Upper lobe of right lung (tissue), 1 donor: ENCODE measurements at regions not wholly inside any gene's neighbourhood (a gene's known extent, or its start where the extent isn't known, plus 50 kb on each side); places are given as distances from the start of the nearest gene placed in this dataset.

ENCODE experiments used
- ATAC-seq: fragments of 200-7000 bp; cut with Tn5 transposase; one replicate; pipeline ENCODE4 v1.9.1; 2020; ENCODE audit warnings: mild to moderate bottlenecking, moderate library complexity
- DNase-seq: peaks from one replicate; pipeline ENCODE4 v3.0.0-alpha.2; 2020
- H3K27ac ChIP-seq: fragments of 200-600 bp; one replicate; pipeline ENCODE4 v1.8.0; 2022
- H3K27me3 ChIP-seq: fragments of 200-600 bp; one replicate; pipeline ENCODE4 v1.8.0; 2022; ENCODE audit warnings: mild to moderate bottlenecking
- H3K36me3 ChIP-seq: fragments of 200-600 bp; one replicate; pipeline ENCODE4 v1.8.0; 2022
- H3K4me1 ChIP-seq: fragments of 200-600 bp; one replicate; pipeline ENCODE4 v1.8.0; 2022
- H3K4me3 ChIP-seq: fragments of 200-600 bp; one replicate; pipeline ENCODE4 v1.8.0; 2022; ENCODE audit warnings: mild to moderate bottlenecking
- H3K9me3 ChIP-seq: fragments of 200-600 bp; one replicate; pipeline ENCODE4 v1.8.0; 2022
- intact Hi-C: fragments of 100-400 bp; cut with DNase I; formaldehyde crosslinking; loops from one replicate; pipeline ENCODE4 v1.11.0; 2022
- TF ChIP-seq, protein P1 (sequence below): fragments of 200-600 bp; IDR thresholded peaks from one replicate; pipeline ENCODE4 v1.8.0; 2022; ENCODE audit warnings: antibody characterized with exemption
- donor health status: DM: no; HTN: yes; CAD: no; lungs with severe emphysema.

DNA sequence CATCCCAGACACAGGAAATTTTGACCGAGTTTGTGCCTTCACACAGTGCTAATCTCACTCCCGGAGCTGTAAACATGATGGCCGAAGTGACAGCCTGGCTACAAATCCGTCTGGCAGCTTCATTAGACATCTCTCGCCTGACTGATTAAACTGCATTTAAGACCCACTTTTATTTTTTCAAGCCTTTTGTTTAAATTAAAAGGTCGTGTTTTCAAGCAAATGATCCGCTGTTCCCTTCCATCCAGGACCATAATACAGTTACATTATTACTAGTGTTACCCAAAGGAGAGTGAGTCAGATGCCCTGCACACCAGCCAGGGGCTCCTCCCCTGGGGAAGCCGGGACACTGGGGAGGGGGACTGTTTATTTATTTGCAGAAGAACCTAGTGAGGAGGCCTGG is 200.2 kb downstream of the EXOC5 start:
- DNase-seq (no peak), ATAC-seq (no peak)
- Histone ChIP-seq H3K9me3 (no peaks in the 10 kb centered on the region), H3K4me1 (no peaks in the 10 kb centered on the region), H3K27me3 (peaks cover 3% of the 10 kb centered on the region), H3K36me3 (no peaks in the 10 kb centered on the region), H3K4me3 (no peak overlapping the region), H3K27ac (no peak overlapping the region)
- intact Hi-C loops: no loop called here
- TF ChIP-seq, protein P1, sequence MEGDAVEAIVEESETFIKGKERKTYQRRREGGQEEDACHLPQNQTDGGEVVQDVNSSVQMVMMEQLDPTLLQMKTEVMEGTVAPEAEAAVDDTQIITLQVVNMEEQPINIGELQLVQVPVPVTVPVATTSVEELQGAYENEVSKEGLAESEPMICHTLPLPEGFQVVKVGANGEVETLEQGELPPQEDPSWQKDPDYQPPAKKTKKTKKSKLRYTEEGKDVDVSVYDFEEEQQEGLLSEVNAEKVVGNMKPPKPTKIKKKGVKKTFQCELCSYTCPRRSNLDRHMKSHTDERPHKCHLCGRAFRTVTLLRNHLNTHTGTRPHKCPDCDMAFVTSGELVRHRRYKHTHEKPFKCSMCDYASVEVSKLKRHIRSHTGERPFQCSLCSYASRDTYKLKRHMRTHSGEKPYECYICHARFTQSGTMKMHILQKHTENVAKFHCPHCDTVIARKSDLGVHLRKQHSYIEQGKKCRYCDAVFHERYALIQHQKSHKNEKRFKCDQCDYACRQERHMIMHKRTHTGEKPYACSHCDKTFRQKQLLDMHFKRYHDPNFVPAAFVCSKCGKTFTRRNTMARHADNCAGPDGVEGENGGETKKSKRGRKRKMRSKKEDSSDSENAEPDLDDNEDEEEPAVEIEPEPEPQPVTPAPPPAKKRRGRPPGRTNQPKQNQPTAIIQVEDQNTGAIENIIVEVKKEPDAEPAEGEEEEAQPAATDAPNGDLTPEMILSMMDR: no peak

GRCh38 chr14:57066887-57067513 is 201.7 kb downstream of the EXOC5 start:
- peak; percentile 68 for DNase-seq
- Histone ChIP-seq H3K4me3 (no peak overlapping the region), H3K4me1 (no peaks in the 10 kb centered on the region), H3K9me3 (no peaks in the 10 kb centered on the region), H3K27me3 (peaks cover 3% of the 10 kb centered on the region), H3K36me3 (no peaks in the 10 kb centered on the region), H3K27ac (no peak overlapping the region)
- ATAC-seq: peak; percentile 75
- TF ChIP-seq, protein P1: peak; percentile 52
- intact Hi-C loops: no loop called here

- peaks cover 3% of the 10 kb centered on the region for H3K27me3 ChIP-seq
- no peak overlapping the region for H3K4me3 ChIP-seq
- no peaks in the 10 kb centered on the region for H3K4me1 ChIP-seq
- intact Hi-C loops: no loop called here
- no peak overlapping the region for H3K27ac ChIP-seq
- no peaks in the 10 kb centered on the region for H3K36me3 ChIP-seq
- DNase-seq (no peak), ATAC-seq (no peak)
- TF ChIP-seq, protein P1: no peak
- no peaks in the 10 kb centered on the region for H3K9me3 ChIP-seq
Measured at GRCh38 chr14:57066463-57066862, 202.2 kb downstream of the EXOC5 start.

DNA sequence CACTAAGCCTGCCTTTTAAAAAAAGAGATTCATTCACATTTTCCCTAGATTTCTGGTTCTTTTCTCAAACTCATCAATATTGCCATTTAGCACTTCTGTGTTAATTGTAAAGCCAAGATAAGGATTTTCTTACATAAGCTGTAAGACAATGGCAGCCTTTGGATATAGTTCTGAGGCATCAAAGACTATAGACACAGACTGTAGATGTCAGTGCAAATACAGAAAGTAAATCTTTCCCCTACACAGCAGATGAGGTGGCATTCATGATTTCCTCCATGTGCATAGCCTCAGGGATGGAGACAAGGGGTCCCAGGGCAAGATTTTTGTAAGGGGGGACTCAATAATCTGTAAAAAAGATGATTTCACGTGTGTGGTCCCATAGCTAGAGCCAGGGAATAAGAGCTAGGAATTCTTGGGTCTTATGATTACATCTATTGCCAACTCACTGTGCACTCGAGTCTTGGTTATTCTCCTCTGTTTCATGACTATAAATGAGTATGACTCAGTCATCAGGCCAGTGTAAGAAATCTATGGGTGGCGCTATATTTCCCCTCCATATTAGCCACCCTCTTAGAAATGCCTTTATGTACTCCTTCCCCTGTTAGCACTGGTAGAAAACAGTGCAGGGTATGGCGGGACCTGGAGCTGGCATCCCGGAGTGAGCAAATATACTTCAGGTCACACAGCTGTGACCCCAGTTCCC is 207.5 kb downstream of the EXOC5 start:
- Histone ChIP-seq H3K27ac (no peak overlapping the region), H3K4me3 (no peak overlapping the region), H3K4me1 (no peaks in the 10 kb centered on the region), H3K27me3 (no peaks in the 10 kb centered on the region), H3K9me3 (no peaks in the 10 kb centered on the region), H3K36me3 (no peaks in the 10 kb centered on the region)
- no peak for DNase-seq
- ATAC-seq: no peak
- intact Hi-C loops: no loop called here
- TF ChIP-seq, protein P1: no peak

GRCh38 chr14:57060276-57060955 is 208.3 kb downstream of the EXOC5 start:
- Histone ChIP-seq H3K36me3 (no peaks in the 10 kb centered on the region), H3K9me3 (no peaks in the 10 kb centered on the region), H3K27me3 (no peaks in the 10 kb centered on the region), H3K27ac (no peak overlapping the region), H3K4me1 (no peaks in the 10 kb centered on the region), H3K4me3 (no peak overlapping the region)
- TF ChIP-seq, protein P1: no peak
- intact Hi-C loops: no loop called here
- no peak for ATAC-seq
- DNase-seq: no peak
